MM.1S (cell line): ENCODE measurements at regions not wholly inside any gene's neighbourhood (a gene's known extent, or its start where the extent isn't known, plus 50 kb on each side); places are given as distances from the start of the nearest gene placed in this dataset.

Experiments used
- DNase-seq: peaks from one replicate; pipeline ENCODE4 v3.0.0-alpha.2; 2015
- H2AFZ ChIP-seq: fragments of 300-600 bp; sonication (generic); 2 replicates; pipeline ENCODE4 v1.6.0; 2016; ENCODE audit warnings: antibody characterized with exemption, low read length
- H3F3A ChIP-seq: fragments of 300-600 bp; sonication (generic); 2 replicates; pipeline ENCODE4 v1.6.1; 2016; ENCODE audit warnings: mild to moderate bottlenecking, antibody characterized with exemption, low read length, moderate library complexity, mixed read lengths; ENCODE audit not compliant: insufficient read depth
- H3K27ac ChIP-seq: fragments of 300-600 bp; sonication (generic); 2 replicates; pipeline ENCODE4 v1.5.1; 2016; ENCODE audit warnings: mild to moderate bottlenecking, low read length
- H3K27me3 ChIP-seq: fragments of 300-600 bp; sonication (generic); replicated peaks from 2 replicates; pipeline ENCODE4 v1.6.0; 2016; ENCODE audit warnings: low read length; ENCODE audit not compliant: insufficient read depth
- H3K36me3 ChIP-seq: fragments of 300-600 bp; sonication (generic); replicated peaks from 2 replicates; pipeline ENCODE4 v1.6.1; 2016; ENCODE audit warnings: mild to moderate bottlenecking, low read length, mixed read lengths; ENCODE audit not compliant: insufficient read depth
- H3K4me1 ChIP-seq: fragments of 300-600 bp; sonication (generic); 2 replicates; pipeline ENCODE4 v1.6.1; 2016; ENCODE audit warnings: low read length, mixed read lengths
- H3K4me2 ChIP-seq: fragments of 300-600 bp; sonication (generic); 2 replicates; pipeline ENCODE4 v1.6.0; 2016; ENCODE audit warnings: low read depth, low read length
- H3K4me3 ChIP-seq: fragments of 300-600 bp; sonication (generic); 2 replicates; pipeline ENCODE4 v1.5.1; 2016; ENCODE audit warnings: low read length, mixed read lengths
- H3K79me2 ChIP-seq: fragments of 300-600 bp; sonication (generic); 2 replicates; pipeline ENCODE4 v1.6.1; 2016; ENCODE audit warnings: mixed run types, low read length, mixed read lengths
- H3K9ac ChIP-seq: fragments of 300-600 bp; sonication (generic); 2 replicates; pipeline ENCODE4 v1.6.1; 2016; ENCODE audit warnings: low read length, mixed read lengths
- H3K9me2 ChIP-seq: fragments of 300-600 bp; sonication (generic); replicated peaks from 2 replicates; pipeline ENCODE4 v1.6.1; 2016; ENCODE audit warnings: mild to moderate bottlenecking, low read length, mixed read lengths; ENCODE audit not compliant: insufficient read depth
- H3K9me3 ChIP-seq: fragments of 300-600 bp; sonication (generic); replicated peaks from 2 replicates; pipeline ENCODE4 v1.6.1; 2016; ENCODE audit warnings: mild to moderate bottlenecking, low read length, mixed read lengths; ENCODE audit not compliant: insufficient read depth
- H4K20me1 ChIP-seq: fragments of 300-600 bp; sonication (generic); 2 replicates; pipeline ENCODE4 v1.6.1; 2016; ENCODE audit warnings: mild to moderate bottlenecking, low read length, moderate library complexity, mixed read lengths; ENCODE audit not compliant: insufficient read depth
- EZH2 ChIP-seq: fragments of 300-600 bp; sonication (generic); optimal IDR thresholded peaks from 2 replicates; pipeline ENCODE3; 2017; ENCODE audit warnings: low read depth, mild to moderate bottlenecking, antibody characterized with exemption, low read length, mixed read lengths
- EZH2phosphoT487 ChIP-seq: fragments of 300-600 bp; sonication (generic); IDR thresholded peaks from 2 replicates; pipeline ENCODE4 v1.6.1; 2018; ENCODE audit warnings: antibody characterized with exemption, low read length
- TF ChIP-seq, protein P1 (sequence below): fragments of 300-600 bp; sonication (generic); IDR thresholded peaks from 2 replicates; pipeline ENCODE4 v1.5.1; 2016; ENCODE audit warnings: antibody characterized with exemption, low read length, mixed read lengths

DNA sequence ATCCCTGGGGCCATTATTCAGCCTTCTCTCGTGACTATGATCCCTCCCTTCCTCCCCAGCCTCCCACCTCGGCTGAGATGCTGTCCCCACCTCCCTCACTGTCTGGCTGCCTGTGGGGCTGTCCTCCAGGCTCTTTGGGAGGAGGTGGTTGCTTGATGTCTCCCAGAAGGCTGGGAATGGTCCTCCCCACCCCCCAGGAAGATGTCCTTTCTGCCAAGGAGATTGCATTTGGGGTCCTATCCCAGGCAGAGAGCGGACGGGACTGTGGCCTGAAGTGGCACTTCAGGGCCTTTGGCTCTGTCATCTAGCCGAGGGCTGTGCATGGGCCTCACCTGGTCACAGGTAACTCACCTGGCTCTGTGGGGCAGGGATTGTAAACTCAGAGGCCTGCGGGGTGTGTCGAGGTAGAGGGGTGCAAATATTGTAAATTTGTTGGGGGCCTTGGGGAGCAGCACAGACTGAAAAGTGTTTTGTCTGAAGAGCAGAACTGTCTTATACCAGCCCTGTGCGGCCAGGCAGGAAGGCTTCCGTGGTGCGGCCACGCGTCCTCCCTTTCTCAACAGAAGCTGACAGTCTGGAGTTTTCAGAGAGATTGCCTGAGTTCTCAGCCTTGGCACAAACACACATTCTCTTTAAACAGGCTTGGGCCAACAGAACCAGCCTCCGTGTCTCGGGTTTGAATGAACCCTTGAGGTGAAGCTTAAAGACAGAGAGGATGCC is 177.9 kb downstream of the SEC14L1 start:
- Histone ChIP-seq H3K4me1 (peaks cover 20% of the 10 kb centered on the region), H4K20me1 (no peaks in the 10 kb centered on the region), H3K27me3 (no peaks in the 10 kb centered on the region), H3K9me3 (no peaks in the 10 kb centered on the region), H3K79me2 (peaks cover 45% of the 10 kb centered on the region), H3K4me3 (peak overlapping the region; percentile 78), H3K9ac (peak overlapping the region; percentile 90), H2AFZ (peak overlapping the region; percentile 92), H3K36me3 (no peaks in the 10 kb centered on the region), H3F3A (peaks cover 24% of the 10 kb centered on the region), H3K27ac (peak overlapping the region; percentile 79), H3K4me2 (peak overlapping the region; percentile 95), H3K9me2 (no peaks in the 10 kb centered on the region)
- no peak for DNase-seq
- TF ChIP-seq EZH2phosphoT487 (no peak), EZH2 (no peak)
- TF ChIP-seq, protein P1, sequence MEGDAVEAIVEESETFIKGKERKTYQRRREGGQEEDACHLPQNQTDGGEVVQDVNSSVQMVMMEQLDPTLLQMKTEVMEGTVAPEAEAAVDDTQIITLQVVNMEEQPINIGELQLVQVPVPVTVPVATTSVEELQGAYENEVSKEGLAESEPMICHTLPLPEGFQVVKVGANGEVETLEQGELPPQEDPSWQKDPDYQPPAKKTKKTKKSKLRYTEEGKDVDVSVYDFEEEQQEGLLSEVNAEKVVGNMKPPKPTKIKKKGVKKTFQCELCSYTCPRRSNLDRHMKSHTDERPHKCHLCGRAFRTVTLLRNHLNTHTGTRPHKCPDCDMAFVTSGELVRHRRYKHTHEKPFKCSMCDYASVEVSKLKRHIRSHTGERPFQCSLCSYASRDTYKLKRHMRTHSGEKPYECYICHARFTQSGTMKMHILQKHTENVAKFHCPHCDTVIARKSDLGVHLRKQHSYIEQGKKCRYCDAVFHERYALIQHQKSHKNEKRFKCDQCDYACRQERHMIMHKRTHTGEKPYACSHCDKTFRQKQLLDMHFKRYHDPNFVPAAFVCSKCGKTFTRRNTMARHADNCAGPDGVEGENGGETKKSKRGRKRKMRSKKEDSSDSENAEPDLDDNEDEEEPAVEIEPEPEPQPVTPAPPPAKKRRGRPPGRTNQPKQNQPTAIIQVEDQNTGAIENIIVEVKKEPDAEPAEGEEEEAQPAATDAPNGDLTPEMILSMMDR: no peak

DNA sequence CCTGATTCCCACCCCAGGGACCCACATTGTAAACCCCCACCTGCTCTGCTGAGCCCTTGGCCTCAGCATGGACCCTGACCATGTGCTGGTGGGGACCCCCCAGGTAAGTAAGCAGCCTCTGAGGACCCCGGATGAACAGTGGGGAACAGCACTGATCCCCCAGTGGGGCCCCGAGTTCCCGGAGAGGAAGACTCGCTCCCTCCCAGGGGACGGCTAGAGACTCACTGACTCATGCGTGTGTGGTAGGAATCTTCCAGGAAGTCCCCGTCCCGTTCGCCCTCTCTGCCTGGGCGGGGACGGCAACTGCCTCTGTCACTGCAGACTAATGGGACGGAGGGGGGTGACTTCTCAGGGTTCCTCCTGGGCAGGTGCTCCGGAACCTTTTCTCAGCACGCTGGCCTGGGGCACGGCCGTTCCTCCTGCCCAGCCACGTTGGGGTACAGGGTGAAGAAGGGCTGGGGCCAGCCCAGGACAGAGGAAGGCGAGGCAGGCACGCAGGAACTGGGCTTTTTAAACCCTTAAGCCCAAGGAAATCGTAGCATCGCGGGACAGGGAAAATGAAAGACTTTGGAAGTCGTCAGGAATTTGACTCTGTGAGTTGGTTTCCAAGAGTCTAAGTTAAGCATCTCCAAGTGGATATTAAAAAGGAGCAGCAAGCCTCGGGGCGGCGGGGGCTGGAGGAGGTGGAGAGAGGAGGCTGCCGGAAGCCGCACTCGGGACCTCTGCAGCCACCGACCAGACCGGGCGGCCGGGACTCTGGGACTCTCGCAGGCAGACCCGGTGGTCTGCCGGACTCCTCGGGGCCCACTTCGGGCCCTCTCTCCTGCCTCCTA is 178.7 kb downstream of the SEC14L1 start:
- H3K9me3 ChIP-seq: no peaks in the 10 kb centered on the region
- no peaks in the 10 kb centered on the region for H3K27me3 ChIP-seq
- TF ChIP-seq EZH2: no peak
- no peak for TF ChIP-seq EZH2phosphoT487
- TF ChIP-seq, protein P1: no peak
- peak overlapping the region; percentile 90 for H3K9ac ChIP-seq
- peaks cover 32% of the 10 kb centered on the region for H3F3A ChIP-seq
- no peaks in the 10 kb centered on the region for H4K20me1 ChIP-seq
- H3K36me3 ChIP-seq: no peaks in the 10 kb centered on the region
- peak overlapping the region; percentile 78 for H3K4me3 ChIP-seq
- DNase-seq: peak; percentile 86
- peaks cover 28% of the 10 kb centered on the region for H3K4me1 ChIP-seq
- peak overlapping the region; percentile 95 for H3K4me2 ChIP-seq
- H3K9me2 ChIP-seq: no peaks in the 10 kb centered on the region
- H3K27ac ChIP-seq: peak overlapping the region; percentile 79
- H2AFZ ChIP-seq: peak overlapping the region; percentile 92
- H3K79me2 ChIP-seq: peaks cover 53% of the 10 kb centered on the region

DNA sequence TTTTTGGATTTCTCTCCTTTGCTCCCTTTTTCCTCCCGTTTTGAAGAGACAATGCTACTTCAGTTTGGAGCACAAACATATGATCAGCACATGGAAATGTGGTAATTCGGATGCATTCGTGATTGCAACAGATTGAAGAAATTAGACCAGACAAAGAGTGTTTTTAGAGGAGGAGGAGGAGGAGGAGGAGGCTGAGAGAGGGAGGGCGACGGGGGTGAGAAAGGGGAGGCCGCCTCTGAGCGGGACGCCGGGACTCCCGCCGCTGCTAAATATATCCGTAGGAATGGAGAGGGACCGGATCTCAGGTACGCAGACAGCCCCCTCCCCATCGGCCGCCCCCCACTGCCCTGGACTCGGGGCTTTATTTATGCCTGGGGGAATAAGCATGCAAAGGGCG is 179.3 kb downstream of the SEC14L1 start:
- H3K79me2 ChIP-seq: peaks cover 55% of the 10 kb centered on the region
- TF ChIP-seq, protein P1: no peak
- TF ChIP-seq EZH2phosphoT487 (no peak), EZH2 (no peak)
- H3K27me3 ChIP-seq: no peaks in the 10 kb centered on the region
- peaks cover 38% of the 10 kb centered on the region for H3F3A ChIP-seq
- no peaks in the 10 kb centered on the region for H3K9me2 ChIP-seq
- peak overlapping the region; percentile 79 for H3K27ac ChIP-seq
- H3K4me3 ChIP-seq: peak overlapping the region; percentile 78
- no peaks in the 10 kb centered on the region for H3K9me3 ChIP-seq
- peak; percentile 19 for DNase-seq
- peak overlapping the region; percentile 95 for H3K4me2 ChIP-seq
- H2AFZ ChIP-seq: peak overlapping the region; percentile 92
- no peaks in the 10 kb centered on the region for H3K36me3 ChIP-seq
- peak overlapping the region; percentile 90 for H3K9ac ChIP-seq
- H3K4me1 ChIP-seq: peaks cover 31% of the 10 kb centered on the region
- H4K20me1 ChIP-seq: no peaks in the 10 kb centered on the region
